ENCODE measurements at regions not wholly inside any gene's neighbourhood (a gene's known extent, or its start where the extent isn't known, plus 50 kb on each side); places are given as distances from the start of the nearest gene placed in this dataset.

GRCh38 chr16:49958448-49958847 lies 66.6 kb upstream of the CNEP1R1 start:
- no peak for TF ChIP-seq EZH2 (IDR thresholded peaks at IDR 0.05; ENCODE audit: borderline replicate concordance, low read depth, low read length, poor library complexity, severe bottlenecking)
- TF ChIP-seq, protein P1, sequence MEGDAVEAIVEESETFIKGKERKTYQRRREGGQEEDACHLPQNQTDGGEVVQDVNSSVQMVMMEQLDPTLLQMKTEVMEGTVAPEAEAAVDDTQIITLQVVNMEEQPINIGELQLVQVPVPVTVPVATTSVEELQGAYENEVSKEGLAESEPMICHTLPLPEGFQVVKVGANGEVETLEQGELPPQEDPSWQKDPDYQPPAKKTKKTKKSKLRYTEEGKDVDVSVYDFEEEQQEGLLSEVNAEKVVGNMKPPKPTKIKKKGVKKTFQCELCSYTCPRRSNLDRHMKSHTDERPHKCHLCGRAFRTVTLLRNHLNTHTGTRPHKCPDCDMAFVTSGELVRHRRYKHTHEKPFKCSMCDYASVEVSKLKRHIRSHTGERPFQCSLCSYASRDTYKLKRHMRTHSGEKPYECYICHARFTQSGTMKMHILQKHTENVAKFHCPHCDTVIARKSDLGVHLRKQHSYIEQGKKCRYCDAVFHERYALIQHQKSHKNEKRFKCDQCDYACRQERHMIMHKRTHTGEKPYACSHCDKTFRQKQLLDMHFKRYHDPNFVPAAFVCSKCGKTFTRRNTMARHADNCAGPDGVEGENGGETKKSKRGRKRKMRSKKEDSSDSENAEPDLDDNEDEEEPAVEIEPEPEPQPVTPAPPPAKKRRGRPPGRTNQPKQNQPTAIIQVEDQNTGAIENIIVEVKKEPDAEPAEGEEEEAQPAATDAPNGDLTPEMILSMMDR (conservative IDR thresholded peaks at IDR 0.05; ENCODE audit: low read depth, low read length), result no peak
